Right lobe of liver (tissue), 6 donors: ENCODE measurements at regions not wholly inside any gene's neighbourhood (a gene's known extent, or its start where the extent isn't known, plus 50 kb on each side); places are given as distances from the start of the nearest gene placed in this dataset.

Source experiments
- ATAC-seq, 4 donors: fragments of 200-7000 bp; cut with Tn5 transposase; one replicate each; pipeline ENCODE4 v1.9.1; 2020; ENCODE audit warnings: mild to moderate bottlenecking in 4 of 4, moderate library complexity in 4 of 4
- DNase-seq, 3 donors: peaks; one replicate each; pipeline ENCODE4 v3.0.0-alpha.2; 2020
- H3K27ac ChIP-seq, 3 donors: fragments of 200-600 bp; one replicate each; pipeline ENCODE4 v1.8.0; 2022
- H3K27me3 ChIP-seq, 2 donors: fragments of 200-600 bp; one replicate each; pipeline ENCODE4 v1.8.0; 2022
- H3K36me3 ChIP-seq, 4 donors: fragments of 200-600 bp; sonication (generic) in 1 of 4; one replicate each; pipeline versions ENCODE4 v1.5.1 to v1.8.0; 2017 to 2022; ENCODE audit warnings: control low read depth in 1 of 4
- H3K4me1 ChIP-seq, 4 donors: fragments of 200-600 bp; sonication (generic) in 1 of 4; one replicate each; pipeline versions ENCODE4 v1.5.1 to v1.8.0; 2017 to 2022; ENCODE audit warnings: control low read depth in 1 of 4
- H3K4me3 ChIP-seq, 3 donors: fragments of 200-600 bp; one replicate each; pipeline ENCODE4 v1.8.0; 2022
- H3K9me3 ChIP-seq, 4 donors: fragments of 200-600 bp; sonication (generic) in 1 of 4; one replicate each; pipeline versions ENCODE4 v1.5.1 to v1.8.0; 2017 to 2022; ENCODE audit warnings: control low read depth in 1 of 4
- CTCF ChIP-seq, 4 donors: fragments of 200-600 bp in 3 of 4; fragments of 450-650 bp in 1 of 4; IDR thresholded peaks; one replicate each; pipeline versions ENCODE4 v1.5.1 to v1.8.0; 2016 to 2022; ENCODE audit warnings: antibody characterized with exemption in 4 of 4, mild to moderate bottlenecking in 2 of 4
- POLR2A ChIP-seq: fragments of 450-650 bp; IDR thresholded peaks from one replicate; pipeline ENCODE4 v1.6.1; 2017; ENCODE audit warnings: antibody characterized with exemption, mild to moderate bottlenecking
- WGBS: methylation state at CpG from one replicate; pipeline ENCODE4 v1.1.6; 2018; ENCODE audit warnings: low coverage, low lambda C conversion rate; ENCODE audit not compliant: insufficient coverage; ENCODE audit errors: missing lambda C conversion rate; 5-methylcytosine and 5-hydroxymethylcytosine counted together
- intact Hi-C, 2 donors: fragments of 100-400 bp; cut with DNase I; formaldehyde crosslinking; loops; one replicate each; pipeline versions ENCODE4 v1.11.2 to v1.14.1; 2022
- donor health status: DM: no; HTN: yes; CAD: no.
- donor health status: DM: no; HTN: no; CAD: no.
- donor health status: DM: no; HTN: no; CAD: no.
- donor health status: DM: no; HTN: yes; CAD: no.
- donor health status: DM: no; HTN: yes; CAD: no.

GRCh38 chr12:24561411-24561871 lies 387.5 kb downstream of the BCAT1 start:
- intact Hi-C loops = no loop called here
- 1% methylated on average over 15 of the region's 15 CpGs for WGBS

GRCh38 chr12:24560831-24561271 lies 388.1 kb downstream of the BCAT1 start:
- intact Hi-C loops = no loop called here
- Histone ChIP-seq H3K4me1 (peaks cover 0 to 15% (median 4%) of the 10 kb centered on the region in 4 donors), H3K9me3 (no peaks in the 10 kb centered on the region), H3K4me3 (peak overlapping the region; percentile 76 to 80 (median 79)), H3K36me3 (no peaks in the 10 kb centered on the region), H3K27ac (peak overlapping the region; percentile 87 to 95 (median 87)), H3K27me3 (no peaks in the 10 kb centered on the region)
- WGBS = 7% methylated on average over 2 of the region's 2 CpGs
- peak; percentile 14 to 34 (median 25) for ATAC-seq
- peak in 1 of 3 donors; percentile 54 for DNase-seq
- no peak for TF ChIP-seq CTCF (IDR thresholded peaks at IDR 0.05)
- no peak for TF ChIP-seq POLR2A

More at GRCh38 chr12:24561411-24561871, 387.5 kb downstream of the BCAT1 start:
- Histone ChIP-seq H3K27ac (peak overlapping the region; percentile 87 to 95 (median 87)), H3K27me3 (no peaks in the 10 kb centered on the region), H3K36me3 (no peaks in the 10 kb centered on the region), H3K4me3 (peak overlapping the region; percentile 76 to 80 (median 79)), H3K9me3 (no peaks in the 10 kb centered on the region), H3K4me1 (peaks cover 0 to 15% (median 4%) of the 10 kb centered on the region in 4 donors)
- peak; percentile 23 to 68 (median 51) for DNase-seq
- ATAC-seq = peak; percentile 40 to 62 (median 48)
- no peak for TF ChIP-seq CTCF (IDR thresholded peaks at IDR 0.05)
- no peak for TF ChIP-seq POLR2A

GRCh38 chr12:24560192-24560775 lies 388.6 kb downstream of the BCAT1 start:
- Histone ChIP-seq H3K27ac (peak overlapping the region; percentile 87 to 95 (median 87)), H3K9me3 (no peaks in the 10 kb centered on the region), H3K4me3 (peak overlapping the region; percentile 76 to 80 (median 79)), H3K36me3 (no peaks in the 10 kb centered on the region), H3K4me1 (peaks cover 0 to 15% (median 4%) of the 10 kb centered on the region in 4 donors), H3K27me3 (no peaks in the 10 kb centered on the region)
- 27% methylated on average over 2 of the region's 2 CpGs for WGBS
- TF ChIP-seq POLR2A (no peak), CTCF (IDR thresholded peaks at IDR 0.05) (no peak)
- intact Hi-C loops = no loop called here
- DNase-seq (no peak), ATAC-seq (no peak)

GRCh38 chr12:24557738-24558137 lies 391.2 kb downstream of the BCAT1 start:
- Histone ChIP-seq H3K9me3 (no peaks in the 10 kb centered on the region), H3K36me3 (no peaks in the 10 kb centered on the region), H3K4me3 (no peak overlapping the region), H3K4me1 (peaks cover 0 to 10% (median 4%) of the 10 kb centered on the region in 4 donors), H3K27me3 (no peaks in the 10 kb centered on the region), H3K27ac (no peak overlapping the region)
- intact Hi-C loops = no loop called here
- TF ChIP-seq CTCF (IDR thresholded peaks at IDR 0.05) (no peak), POLR2A (no peak)
- 88% methylated on average over 1 of the region's 1 CpG for WGBS
- DNase-seq (no peak), ATAC-seq (no peak)
